GM21390 (cell line): ENCODE measurements at regions not wholly inside any gene's neighbourhood (a gene's known extent, or its start where the extent isn't known, plus 50 kb on each side); places are given as distances from the start of the nearest gene placed in this dataset.

Experiments
- ATAC-seq: cut with Tn5 transposase; IDR thresholded peaks from one replicate; pipeline ENCODE4 v1.9.1; 2021; ENCODE audit not compliant: unreplicated experiment

DNA sequence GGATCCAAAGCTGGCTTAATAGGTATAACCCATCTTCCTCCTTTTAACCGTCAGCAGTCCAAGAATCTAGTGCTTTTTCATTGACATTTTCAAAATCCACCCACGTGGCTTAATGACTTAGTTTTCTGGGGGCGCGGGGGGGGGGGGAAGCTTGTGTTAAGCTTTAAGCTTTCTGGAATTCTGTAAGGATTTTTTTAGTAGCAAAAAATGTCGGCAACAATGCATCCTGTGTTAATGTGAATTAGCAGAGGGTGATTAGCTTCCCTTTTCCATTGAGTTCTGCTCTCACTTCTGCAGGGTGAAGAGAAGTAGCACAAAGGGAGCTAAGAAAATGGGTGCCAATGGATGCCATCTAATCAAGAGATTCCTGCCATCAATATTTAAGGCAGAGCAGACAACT is 348.2 kb downstream of the SAMD5 start:
- ATAC-seq, result no peak

- no peak for ATAC-seq
Observed at GRCh38 chr6:147858421-147858820, 349.9 kb downstream of the SAMD5 start.

DNA sequence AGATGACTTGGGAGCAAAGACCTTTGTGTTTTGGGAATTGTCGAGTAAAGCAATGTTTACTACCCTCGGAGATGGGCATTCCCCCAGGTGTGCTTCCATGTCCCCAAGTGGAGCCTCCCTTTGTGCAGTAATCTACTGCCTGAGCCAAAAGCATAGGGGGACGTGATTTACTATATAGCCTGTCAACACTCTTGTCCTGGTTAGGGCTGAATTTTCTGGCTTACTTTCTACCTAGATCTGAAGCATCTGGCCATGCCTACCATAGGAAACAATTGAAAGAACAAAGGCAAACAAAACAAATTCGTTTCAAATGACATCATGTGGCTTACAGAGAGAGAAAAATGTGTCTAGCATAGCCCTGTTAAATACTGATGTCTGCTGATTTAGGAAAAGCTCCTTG is 350.6 kb downstream of the SAMD5 start:
- no peak for ATAC-seq

- no peak for ATAC-seq
Observed at GRCh38 chr6:147861696-147862095, 353.2 kb downstream of the SAMD5 start.

DNA sequence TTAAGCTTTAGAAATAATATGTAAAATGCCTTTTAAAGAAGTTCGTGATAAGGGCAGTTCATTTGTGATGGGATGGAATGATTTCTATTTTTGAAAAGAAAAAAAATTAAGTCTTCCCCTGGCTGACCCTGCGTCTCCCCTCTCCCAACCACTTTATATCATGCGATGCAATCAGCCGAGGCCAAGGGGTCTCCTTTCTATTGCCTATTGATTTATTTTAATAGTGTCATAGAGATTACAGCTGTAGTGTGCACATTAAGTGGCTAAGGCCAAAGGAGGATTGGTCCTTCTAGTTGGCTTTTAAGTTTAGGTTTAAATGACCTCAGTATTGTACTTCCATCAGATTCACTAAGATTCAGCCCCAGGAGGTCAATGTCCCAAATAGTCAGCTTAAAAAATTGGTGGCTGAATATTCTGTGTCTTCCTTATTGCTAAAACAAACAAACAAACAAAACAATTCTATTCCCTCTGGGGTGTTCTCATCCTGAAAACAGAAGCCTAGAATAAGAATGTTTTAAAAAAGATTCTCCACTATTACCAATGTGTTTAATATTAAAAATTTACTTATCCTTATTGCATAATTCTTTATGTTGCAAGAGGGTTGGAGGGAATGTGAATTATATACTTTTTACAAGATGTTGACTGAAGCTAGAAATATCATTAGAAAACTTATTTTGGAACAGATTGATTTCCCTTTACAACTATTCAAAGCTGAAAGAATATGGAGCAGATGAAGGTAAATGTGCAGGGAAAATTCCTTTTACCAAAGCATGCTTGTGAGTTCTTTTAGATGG is 359.1 kb downstream of the SAMD5 start:
- no peak for ATAC-seq

- ATAC-seq, result no peak
Observed at GRCh38 chr6:147868427-147869190, 360.1 kb downstream of the SAMD5 start.

DNA sequence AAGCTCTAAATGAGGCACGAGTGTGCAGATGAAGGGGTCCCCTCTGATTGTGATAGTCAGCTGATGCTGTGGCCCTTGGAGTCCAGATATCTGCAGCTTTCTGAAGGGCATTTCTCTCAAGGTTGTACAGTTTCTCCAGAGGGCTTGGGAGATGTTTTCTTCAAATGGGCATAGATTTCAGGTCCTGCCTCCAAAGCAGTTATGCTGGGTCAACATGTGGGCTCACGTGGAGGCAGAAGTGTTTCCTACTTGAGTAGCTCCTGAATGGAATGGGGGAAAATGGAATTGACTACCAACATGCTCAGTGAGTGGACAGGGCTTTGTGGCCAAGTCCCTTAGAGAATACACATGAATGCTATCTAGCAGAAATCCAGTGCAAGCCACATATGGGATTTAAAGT is 360.7 kb downstream of the SAMD5 start:
- no peak for ATAC-seq

GRCh38 chr6:147869869-147870268 is 361.4 kb downstream of the SAMD5 start:
- ATAC-seq, result no peak

GRCh38 chr6:147870506-147871110 is 362.1 kb downstream of the SAMD5 start:
- ATAC-seq, result no peak

- ATAC-seq, result no peak
Observed at GRCh38 chr6:147872002-147872401, 363.5 kb downstream of the SAMD5 start.

DNA sequence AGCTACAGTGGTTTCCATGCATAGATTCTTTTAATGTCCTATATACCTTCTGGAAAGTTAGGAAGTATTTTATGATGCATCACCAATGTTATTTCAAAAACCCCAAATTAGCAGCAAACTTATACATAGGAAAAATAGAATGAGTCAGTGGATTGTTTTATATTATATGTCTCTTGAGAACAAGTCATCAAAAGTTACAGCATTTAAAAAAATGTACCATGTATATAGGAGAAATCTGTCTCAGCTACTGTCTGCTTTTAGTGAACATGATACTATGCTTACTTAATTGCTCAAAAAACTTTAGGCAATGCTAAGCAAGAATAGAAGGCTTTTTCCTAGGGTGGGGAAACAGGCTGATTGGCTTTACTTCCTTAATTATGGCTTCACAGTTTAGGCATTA is 365.3 kb downstream of the SAMD5 start:
- no peak for ATAC-seq

GRCh38 chr6:147874322-147874721 is 365.8 kb downstream of the SAMD5 start:
- ATAC-seq, result no peak

DNA sequence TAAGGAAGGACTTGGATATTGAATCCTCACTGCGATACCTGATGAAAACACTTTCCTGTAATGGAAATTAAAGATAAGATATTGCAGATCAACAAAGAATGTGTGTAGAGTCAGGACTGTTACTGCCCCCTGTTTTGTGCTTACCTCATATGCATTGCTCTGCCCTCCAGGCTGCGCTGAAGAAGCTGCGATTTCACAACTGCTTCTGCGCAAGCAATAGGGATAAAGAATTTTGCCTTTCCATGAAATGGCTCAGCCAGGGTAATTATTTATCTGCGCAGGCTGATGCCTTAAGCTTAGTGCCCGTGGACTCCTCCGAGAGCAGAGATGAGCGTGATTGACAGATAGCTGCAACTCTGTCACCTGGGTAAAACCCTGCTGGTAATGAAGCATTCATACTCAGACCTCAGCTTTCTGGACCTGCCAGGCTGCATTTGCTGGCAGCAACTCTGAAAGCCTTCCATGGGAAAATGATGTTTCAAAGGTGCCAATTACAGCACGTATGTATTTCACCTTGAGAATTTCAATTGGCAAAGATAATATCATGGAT is 370.6 kb downstream of the SAMD5 start:
- ATAC-seq, result no peak

DNA sequence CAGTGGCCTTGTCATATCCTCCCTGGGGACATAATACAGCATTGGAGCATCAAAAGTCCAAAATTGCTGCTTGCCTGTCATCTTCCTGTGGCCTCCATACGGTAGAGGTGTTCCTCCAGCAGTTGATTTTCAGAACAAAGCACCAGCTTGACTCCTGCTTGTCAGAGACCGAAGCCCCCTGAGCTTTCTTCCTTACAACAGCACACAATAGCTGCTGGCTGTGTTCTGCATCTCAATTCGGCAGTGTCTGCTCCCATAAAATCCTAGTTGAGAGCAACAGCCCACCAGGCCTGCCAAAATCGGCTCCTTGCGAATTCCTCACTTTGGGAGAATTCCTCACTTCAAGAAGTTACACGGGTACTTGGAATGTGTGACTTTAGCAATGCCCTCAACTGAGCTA is 372.9 kb downstream of the SAMD5 start:
- ATAC-seq, result no peak

DNA sequence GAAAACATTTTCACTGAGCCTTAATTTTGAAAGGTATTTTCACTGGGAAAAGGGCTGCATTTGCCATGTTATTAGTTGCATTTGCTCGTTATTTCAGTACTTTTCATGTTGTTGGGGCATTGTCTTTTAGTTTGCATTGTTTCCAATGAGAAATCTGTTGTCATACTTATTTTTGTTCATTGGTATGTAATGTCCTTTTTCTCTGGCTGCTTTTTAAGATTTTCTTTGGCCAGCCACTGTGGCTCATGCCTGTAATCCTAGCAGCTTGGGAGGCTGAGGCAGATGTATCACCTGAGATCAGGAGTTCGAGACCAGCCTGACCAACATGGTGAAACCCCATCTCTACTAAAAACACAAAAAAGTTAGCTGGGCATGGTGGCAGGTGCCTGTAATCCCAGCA is 379.9 kb downstream of the SAMD5 start:
- ATAC-seq, result no peak

DNA sequence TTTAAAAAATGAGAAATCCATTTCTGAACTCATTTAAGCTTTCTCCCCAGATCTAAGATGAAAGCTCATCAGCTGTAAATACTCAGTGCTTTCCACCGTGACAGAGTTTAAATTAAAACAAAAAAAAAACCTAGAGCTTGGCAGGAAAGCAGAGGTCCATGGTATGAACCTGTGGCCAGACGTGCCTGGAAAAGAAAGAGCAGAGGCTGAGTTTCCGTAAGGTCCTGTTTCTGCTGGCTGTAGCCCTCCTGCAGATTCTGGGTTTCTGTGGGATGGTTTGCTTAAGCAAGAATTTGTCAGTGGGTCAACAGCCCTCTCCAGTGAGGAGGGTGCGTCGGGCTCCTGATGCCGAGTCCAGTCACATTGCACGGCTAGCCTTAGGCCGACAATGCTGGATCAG is 383.2 kb downstream of the SAMD5 start:
- ATAC-seq, result no peak

DNA sequence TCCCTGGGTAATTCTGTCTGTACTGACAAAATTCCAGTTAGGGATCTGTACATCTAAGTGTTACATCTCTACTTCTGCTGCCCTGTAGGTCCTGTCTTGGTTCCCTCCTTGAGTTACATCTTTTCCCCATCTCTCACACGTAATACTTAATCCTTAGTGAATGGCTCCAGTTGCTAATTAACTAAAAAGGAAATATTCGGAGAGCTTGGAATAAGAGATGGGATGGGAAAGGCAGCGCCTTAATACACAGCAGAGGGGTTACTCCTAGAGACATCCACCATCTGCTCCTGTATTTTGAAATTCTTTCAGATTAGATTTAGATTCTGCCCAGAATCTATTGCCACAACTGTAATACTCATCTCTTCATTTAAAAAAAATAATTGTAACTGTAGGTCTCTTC is 384.0 kb downstream of the SAMD5 start:
- no peak for ATAC-seq

DNA sequence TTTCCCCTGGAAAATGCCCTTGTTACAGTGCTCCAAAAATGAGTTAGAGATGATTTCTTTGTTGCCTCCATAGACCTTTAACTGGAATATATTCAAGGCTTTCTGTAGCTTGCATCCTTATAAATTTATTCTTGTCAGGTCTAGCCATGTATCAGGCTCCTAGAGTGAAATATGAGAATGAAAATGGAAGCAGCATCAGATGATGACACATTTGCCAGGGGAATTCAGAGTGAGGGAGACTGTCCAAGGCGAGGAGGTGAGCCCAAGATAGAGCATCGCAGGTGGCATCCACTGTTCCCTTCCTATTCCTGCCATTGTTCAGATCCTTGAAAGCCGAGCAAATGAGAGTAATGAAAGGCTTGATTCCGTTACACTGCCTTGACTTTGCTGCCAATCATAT is 386.8 kb downstream of the SAMD5 start:
- no peak for ATAC-seq

GRCh38 chr6:147900247-147900830 is 391.8 kb downstream of the SAMD5 start:
- no peak for ATAC-seq

DNA sequence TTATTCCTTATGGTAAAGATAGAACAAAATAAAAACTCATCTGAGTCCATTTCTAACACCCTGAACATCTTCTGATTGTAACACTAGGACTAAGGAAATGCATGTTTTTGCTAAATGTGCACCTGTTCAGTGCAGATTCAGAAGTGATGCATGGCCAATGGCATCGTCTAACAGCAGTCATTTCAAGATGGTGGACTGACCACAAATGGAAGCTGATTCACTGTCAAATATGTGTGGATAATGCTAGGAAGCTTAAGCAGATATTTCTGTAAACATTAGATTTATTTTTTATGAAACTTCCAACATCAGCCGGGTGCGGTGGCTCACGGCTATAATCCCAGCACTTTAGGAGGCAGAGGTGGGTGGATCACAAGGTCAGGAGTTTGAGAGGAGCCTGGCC is 394.8 kb downstream of the SAMD5 start:
- ATAC-seq, result no peak

DNA sequence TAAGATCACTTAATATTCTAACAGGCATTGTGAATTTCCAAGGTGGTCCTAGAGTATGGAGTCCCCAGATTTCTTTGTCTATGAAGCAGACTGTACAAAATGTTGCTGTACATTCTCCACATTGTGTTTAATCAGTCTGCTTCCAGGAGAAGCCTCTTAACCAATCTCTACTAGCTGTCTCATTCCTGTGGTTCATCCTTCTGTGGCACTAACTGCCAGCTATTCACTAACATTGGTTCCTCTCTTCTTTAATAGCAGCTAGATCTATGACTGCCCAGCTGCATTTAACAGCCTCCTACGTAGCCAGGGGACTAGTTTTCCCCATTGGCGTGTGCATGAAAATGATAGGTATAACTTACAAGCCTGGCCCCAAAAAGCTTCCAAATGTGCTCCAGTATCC is 395.4 kb downstream of the SAMD5 start:
- no peak for ATAC-seq
